ENCODE measurements at regions not wholly inside any gene's neighbourhood (a gene's known extent, or its start where the extent isn't known, plus 50 kb on each side); places are given as distances from the start of the nearest gene placed in this dataset.
"Not testable (repeated sequence)": the region's sequence is repeated elsewhere in the genome, so short reads cannot be mapped to it uniquely, and the experiment has no call there.

DNA sequence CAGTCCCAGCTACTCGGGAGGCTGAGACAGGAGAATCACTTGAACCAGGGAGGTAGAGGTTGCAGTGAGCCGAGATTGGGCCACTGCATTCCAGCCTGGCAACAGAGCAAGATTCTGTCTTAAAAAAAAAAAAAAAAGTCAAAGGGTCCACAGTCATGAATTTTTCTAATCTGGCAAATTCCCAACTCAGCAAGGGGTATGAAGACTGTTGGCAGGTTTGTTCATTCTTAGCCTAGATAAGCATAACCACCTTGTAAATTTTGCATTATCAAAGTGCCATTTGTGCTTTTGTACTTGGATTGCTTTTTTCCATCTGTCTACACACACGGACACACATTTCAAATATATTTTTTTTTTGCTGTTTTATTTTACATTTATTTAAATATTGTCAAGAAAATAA lies 299.8 kb upstream of the NUDT12 start:
- BruUV-seq (replicated peaks): no TSS peak
- no peaks in the 10 kb centered on the region for H3K36me3 ChIP-seq (ENCODE audit: insufficient read depth, low read length, poor library complexity, severe bottlenecking)
- TF ChIP-seq, protein P1, sequence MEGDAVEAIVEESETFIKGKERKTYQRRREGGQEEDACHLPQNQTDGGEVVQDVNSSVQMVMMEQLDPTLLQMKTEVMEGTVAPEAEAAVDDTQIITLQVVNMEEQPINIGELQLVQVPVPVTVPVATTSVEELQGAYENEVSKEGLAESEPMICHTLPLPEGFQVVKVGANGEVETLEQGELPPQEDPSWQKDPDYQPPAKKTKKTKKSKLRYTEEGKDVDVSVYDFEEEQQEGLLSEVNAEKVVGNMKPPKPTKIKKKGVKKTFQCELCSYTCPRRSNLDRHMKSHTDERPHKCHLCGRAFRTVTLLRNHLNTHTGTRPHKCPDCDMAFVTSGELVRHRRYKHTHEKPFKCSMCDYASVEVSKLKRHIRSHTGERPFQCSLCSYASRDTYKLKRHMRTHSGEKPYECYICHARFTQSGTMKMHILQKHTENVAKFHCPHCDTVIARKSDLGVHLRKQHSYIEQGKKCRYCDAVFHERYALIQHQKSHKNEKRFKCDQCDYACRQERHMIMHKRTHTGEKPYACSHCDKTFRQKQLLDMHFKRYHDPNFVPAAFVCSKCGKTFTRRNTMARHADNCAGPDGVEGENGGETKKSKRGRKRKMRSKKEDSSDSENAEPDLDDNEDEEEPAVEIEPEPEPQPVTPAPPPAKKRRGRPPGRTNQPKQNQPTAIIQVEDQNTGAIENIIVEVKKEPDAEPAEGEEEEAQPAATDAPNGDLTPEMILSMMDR (conservative IDR thresholded peaks at IDR 0.05; ENCODE audit: low read depth, low read length): no peak
- TF ChIP-seq EZH2 (IDR thresholded peaks at IDR 0.05; ENCODE audit: borderline replicate concordance, low read depth, low read length, poor library complexity, severe bottlenecking): no peak
- no peaks in the 10 kb centered on the region for H3K4me1 ChIP-seq (ENCODE audit: insufficient read depth, low read length, poor library complexity, severe bottlenecking)
- ChIA-PET POLR2A (ENCODE audit: low non-redundant PET) (no interaction called here), CTCF (no interaction called here)
- H3K27ac ChIP-seq (ENCODE audit: low read depth, low read length, poor library complexity, severe bottlenecking): no peak overlapping the region
- intact Hi-C loops (cut with micrococcal nuclease; ENCODE audit: unreplicated experiment): no loop called here
- no peaks in the 10 kb centered on the region for H3K9me3 ChIP-seq (ENCODE audit: low read depth, low read length, poor library complexity, severe bottlenecking)
- no peaks in the 10 kb centered on the region for H3K27me3 ChIP-seq (replicated peaks; ENCODE audit: insufficient read depth, low read depth, low read length, poor library complexity)
- no peak overlapping the region for H3K4me3 ChIP-seq (ENCODE audit: low read depth, low read length, poor library complexity, severe bottlenecking)
- DNase-seq (ENCODE audit: low spot score): peak; percentile 15

DNA sequence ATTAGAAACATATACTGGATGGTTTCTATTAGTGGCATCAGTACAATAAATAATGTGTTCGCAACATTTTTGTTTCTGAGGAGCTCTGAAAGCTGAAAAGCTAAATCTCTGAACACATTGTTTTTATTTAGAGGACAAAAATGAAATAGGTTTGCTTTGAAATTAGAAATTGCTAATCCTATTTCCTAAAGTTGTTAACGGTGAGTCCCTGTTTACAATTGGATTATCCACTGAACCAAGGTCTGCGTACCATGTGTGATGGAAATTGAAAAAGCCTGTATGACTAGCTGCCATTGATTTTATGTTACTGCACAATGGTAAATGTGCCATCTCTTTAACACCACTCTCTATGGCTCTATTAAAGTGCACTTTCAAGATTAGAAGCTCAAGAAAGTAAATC lies 297.7 kb upstream of the NUDT12 start:
- no TSS peak for BruUV-seq (replicated peaks)
- no peak for DNase-seq (ENCODE audit: low spot score)
- Histone ChIP-seq H3K4me3 (ENCODE audit: low read depth, low read length, poor library complexity, severe bottlenecking) (no peak overlapping the region), H3K27me3 (replicated peaks; ENCODE audit: insufficient read depth, low read depth, low read length, poor library complexity) (no peaks in the 10 kb centered on the region), H3K9me3 (ENCODE audit: low read depth, low read length, poor library complexity, severe bottlenecking) (no peaks in the 10 kb centered on the region), H3K36me3 (ENCODE audit: insufficient read depth, low read length, poor library complexity, severe bottlenecking) (no peaks in the 10 kb centered on the region), H3K27ac (ENCODE audit: low read depth, low read length, poor library complexity, severe bottlenecking) (no peak overlapping the region), H3K4me1 (ENCODE audit: insufficient read depth, low read length, poor library complexity, severe bottlenecking) (no peaks in the 10 kb centered on the region)
- POLR2A ChIA-PET (ENCODE audit: low non-redundant PET): no interaction called here
- CTCF ChIA-PET: no interaction called here
- TF ChIP-seq EZH2 (IDR thresholded peaks at IDR 0.05; ENCODE audit: borderline replicate concordance, low read depth, low read length, poor library complexity, severe bottlenecking): no peak
- TF ChIP-seq, protein P1 (conservative IDR thresholded peaks at IDR 0.05; ENCODE audit: low read depth, low read length): no peak
- intact Hi-C loops (cut with micrococcal nuclease; ENCODE audit: unreplicated experiment): no loop called here

DNA sequence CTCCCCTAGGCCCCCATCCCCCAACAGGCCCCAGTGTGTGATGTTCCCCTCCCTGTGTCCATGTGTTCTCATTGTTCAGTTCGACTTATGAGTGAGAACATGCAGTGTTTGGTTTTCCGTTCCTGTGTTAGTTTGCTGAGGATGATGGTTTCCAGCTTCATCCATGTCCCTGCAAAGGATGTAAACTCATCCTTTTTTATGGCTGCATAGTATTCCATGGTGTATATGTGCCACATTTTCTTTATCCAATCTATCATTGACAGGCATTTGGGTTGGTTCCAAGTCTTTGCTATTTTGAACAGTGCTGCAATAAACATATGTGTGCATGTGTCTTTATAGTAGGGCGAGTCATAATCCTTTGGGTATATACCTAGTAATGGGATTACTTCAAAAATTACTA lies 295.8 kb upstream of the NUDT12 start:
- H3K36me3 ChIP-seq (ENCODE audit: insufficient read depth, low read length, poor library complexity, severe bottlenecking); BruUV-seq (replicated peaks); H3K4me1 ChIP-seq (ENCODE audit: insufficient read depth, low read length, poor library complexity, severe bottlenecking); H3K4me3 ChIP-seq (ENCODE audit: low read depth, low read length, poor library complexity, severe bottlenecking); H3K27ac ChIP-seq (ENCODE audit: low read depth, low read length, poor library complexity, severe bottlenecking); DNase-seq (ENCODE audit: low spot score); H3K9me3 ChIP-seq (ENCODE audit: low read depth, low read length, poor library complexity, severe bottlenecking); CTCF ChIA-PET; intact Hi-C loops (cut with micrococcal nuclease; ENCODE audit: unreplicated experiment); H3K27me3 ChIP-seq (replicated peaks; ENCODE audit: insufficient read depth, low read depth, low read length, poor library complexity); POLR2A ChIA-PET (ENCODE audit: low non-redundant PET): not testable (repeated sequence)

DNA sequence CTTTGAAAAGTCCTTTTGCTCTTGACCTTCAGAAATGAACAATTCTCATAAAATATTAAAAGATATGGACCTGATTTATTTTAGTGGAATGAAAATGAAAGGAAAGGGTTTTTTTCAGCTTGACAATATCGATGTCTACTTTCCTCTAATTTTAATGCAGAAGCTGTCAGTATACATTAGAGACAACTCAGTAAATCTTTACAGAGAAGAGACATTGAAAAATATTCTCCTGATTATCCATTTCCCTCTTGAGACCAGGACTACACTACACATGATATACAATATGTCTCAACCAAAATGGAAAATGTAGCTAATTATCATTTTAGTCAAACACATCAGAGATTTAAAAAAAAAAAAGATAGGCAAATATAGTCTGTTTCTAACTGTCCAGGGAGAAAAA lies 288.5 kb upstream of the NUDT12 start:
- no peak overlapping the region for H3K4me3 ChIP-seq (ENCODE audit: low read depth, low read length, poor library complexity, severe bottlenecking)
- no peak for DNase-seq (ENCODE audit: low spot score)
- BruUV-seq (replicated peaks): no TSS peak
- H3K27me3 ChIP-seq (replicated peaks; ENCODE audit: insufficient read depth, low read depth, low read length, poor library complexity): no peaks in the 10 kb centered on the region
- H3K4me1 ChIP-seq (ENCODE audit: insufficient read depth, low read length, poor library complexity, severe bottlenecking): peaks cover 10% of the 10 kb centered on the region
- no peak overlapping the region for H3K27ac ChIP-seq (ENCODE audit: low read depth, low read length, poor library complexity, severe bottlenecking)
- intact Hi-C loops (cut with micrococcal nuclease; ENCODE audit: unreplicated experiment): no loop called here
- H3K36me3 ChIP-seq (ENCODE audit: insufficient read depth, low read length, poor library complexity, severe bottlenecking): no peaks in the 10 kb centered on the region
- POLR2A ChIA-PET (ENCODE audit: low non-redundant PET): no interaction called here
- TF ChIP-seq EZH2 (IDR thresholded peaks at IDR 0.05; ENCODE audit: borderline replicate concordance, low read depth, low read length, poor library complexity, severe bottlenecking): no peak
- TF ChIP-seq, protein P1 (conservative IDR thresholded peaks at IDR 0.05; ENCODE audit: low read depth, low read length): no peak
- H3K9me3 ChIP-seq (ENCODE audit: low read depth, low read length, poor library complexity, severe bottlenecking): no peaks in the 10 kb centered on the region
- CTCF ChIA-PET: no interaction called here

All from A673 (cell line).